Panc1 (cell line): ENCODE measurements at regions not wholly inside any gene's neighbourhood (a gene's known extent, or its start where the extent isn't known, plus 50 kb on each side); places are given as distances from the start of the nearest gene placed in this dataset.

Source experiments
- ATAC-seq: fragments of 200-7000 bp; cut with Tn5 transposase; 2 replicates; pipeline ENCODE4 v1.9.1; 2020; ENCODE audit warnings: mild to moderate bottlenecking, moderate library complexity
- BruUV-seq: library from RNA; stranded (reverse); fragments of 400-500 nt; replicated peaks from 2 replicates; lab custom pipeline; 2021; lab: Mats Ljungman, UMichigan
- CTCF ChIA-PET: fragments of 300-600 bp; sonication (Branson Sonifier 250); formaldehyde crosslinking; loops from one replicate; lab custom pipeline; 2022; ENCODE audit warnings: antibody characterized with exemption; lab: Charles Lee
- POLR2A ChIA-PET: fragments of 300-600 bp; sonication (Branson Sonifier 250); formaldehyde crosslinking; loops from one replicate; lab custom pipeline; 2022; ENCODE audit warnings: antibody characterized with exemption; lab: Charles Lee
- DNase-seq: peaks from one replicate; pipeline ENCODE4 v3.0.0-alpha.2; 2010; ENCODE audit warnings: low read depth, low spot score
- H3K27ac ChIP-seq: 2 replicates; pipeline ENCODE4 v1.5.1; 2011; ENCODE audit warnings: mild to moderate bottlenecking, low read length, inconsistent platforms
- H3K27me3 ChIP-seq: fragments of 200-500 bp; sonication (Bioruptor generic); 2 replicates; pipeline ENCODE4 v1.6.0; 2014; ENCODE audit warnings: low read length, inconsistent platforms; ENCODE audit not compliant: control insufficient read depth, insufficient read depth
- H3K36me3 ChIP-seq: fragments of 200-500 bp; sonication (Bioruptor generic); 2 replicates; pipeline ENCODE4 v1.5.1; 2014; ENCODE audit warnings: inconsistent platforms, mild to moderate bottlenecking, low read length, moderate library complexity; ENCODE audit not compliant: control insufficient read depth, insufficient read depth
- H3K4me1 ChIP-seq: 2 replicates; pipeline ENCODE4 v1.5.1; 2011; ENCODE audit warnings: inconsistent platforms, mild to moderate bottlenecking, low read length, moderate library complexity; ENCODE audit not compliant: control insufficient read depth, insufficient read depth
- H3K4me3 ChIP-seq, 2 experiments: 2 replicates each; pipeline ENCODE4 v1.5.1; 2011 to 2012; ENCODE audit warnings: low read depth in 2 of 2, low read length in 2 of 2, mild to moderate bottlenecking in 2 of 2, inconsistent platforms in 1 of 2, moderate library complexity in 1 of 2
- H3K9me3 ChIP-seq: fragments of 200-500 bp; sonication (Bioruptor generic); 2 replicates; pipeline ENCODE4 v1.5.1; 2014; ENCODE audit warnings: low read depth, mild to moderate bottlenecking, inconsistent platforms, low read length, moderate library complexity; ENCODE audit not compliant: control insufficient read depth, insufficient read depth
- POLR2AphosphoS5 ChIP-seq: IDR thresholded peaks from 2 replicates; pipeline ENCODE4 v1.6.1; 2012; ENCODE audit warnings: mild to moderate bottlenecking, low read depth, low read length, moderate library complexity
- SIN3A ChIP-seq: IDR thresholded peaks from 2 replicates; pipeline ENCODE4 v1.6.1; 2012; ENCODE audit warnings: low read depth, mild to moderate bottlenecking, low read length, moderate library complexity, borderline replicate concordance; ENCODE audit not compliant: insufficient read depth
- TCF7L2 ChIP-seq: IDR thresholded peaks from 2 replicates; pipeline ENCODE4 v1.6.1; 2011; ENCODE audit warnings: mild to moderate bottlenecking, low read depth, low read length, inconsistent platforms
- in situ Hi-C: cut with HindIII; loops from 2 replicates; pipeline ENCODE4 v1.10.0; 2016; ENCODE audit warnings: low sequenced_read_pairs, low pct_unique_long_range_greater_than_20kb
- intact Hi-C: fragments of 100-400 bp; cut with micrococcal nuclease; formaldehyde crosslinking; loops from one replicate; pipeline ENCODE4 v1.10.0; 2022; ENCODE audit not compliant: unreplicated experiment
- TF ChIP-seq, protein P1 (sequence below): fragments of 450-650 bp; IDR thresholded peaks from 2 replicates; pipeline ENCODE4 v1.5.1; 2017; ENCODE audit warnings: mild to moderate bottlenecking
- TF ChIP-seq, protein P2 (sequence below), 2 experiments: IDR thresholded peaks; 2 replicates each; pipeline ENCODE4 v1.6.1; 2011 to 2012; ENCODE audit warnings: low read depth in 2 of 2, control low read depth in 1 of 2, low read length in 1 of 2, mild to moderate bottlenecking in 1 of 2, moderate library complexity in 1 of 2; ENCODE audit not compliant: insufficient read depth in 1 of 2

DNA sequence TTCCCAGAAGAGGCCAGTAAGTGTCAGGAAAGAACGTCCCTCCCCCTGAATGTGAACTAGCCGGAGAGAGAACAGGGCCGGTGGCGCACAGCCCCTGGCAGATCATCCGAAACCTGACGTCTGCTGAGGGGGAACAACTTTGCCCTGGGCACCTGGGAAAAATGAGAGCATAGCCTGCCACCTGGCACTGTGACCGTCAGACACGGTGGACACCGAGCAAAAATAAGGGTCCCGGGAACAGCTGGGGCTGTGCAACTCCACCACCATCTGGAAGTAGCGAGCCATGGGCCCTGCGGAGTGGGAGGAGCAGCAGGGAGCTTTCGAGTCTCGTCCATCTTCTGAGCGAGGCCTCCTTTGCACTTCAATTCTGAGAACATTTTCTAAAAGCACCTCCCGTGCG is 110.8 kb downstream of the EDN3 start:
- in situ Hi-C loops = no loop called here
- intact Hi-C loops = no loop called here
- DNase-seq (no peak), ATAC-seq (no peak)
- no TSS peak for BruUV-seq
- peaks cover 7% of the 10 kb centered on the region for H3K27me3 ChIP-seq
- H3K4me1 ChIP-seq = no peaks in the 10 kb centered on the region
- no peak overlapping the region for H3K4me3 ChIP-seq
- no peaks in the 10 kb centered on the region for H3K36me3 ChIP-seq
- ChIA-PET CTCF (no interaction called here), POLR2A (no interaction called here)
- no peaks in the 10 kb centered on the region for H3K9me3 ChIP-seq
- TF ChIP-seq TCF7L2 = no peak
- TF ChIP-seq, protein P1, sequence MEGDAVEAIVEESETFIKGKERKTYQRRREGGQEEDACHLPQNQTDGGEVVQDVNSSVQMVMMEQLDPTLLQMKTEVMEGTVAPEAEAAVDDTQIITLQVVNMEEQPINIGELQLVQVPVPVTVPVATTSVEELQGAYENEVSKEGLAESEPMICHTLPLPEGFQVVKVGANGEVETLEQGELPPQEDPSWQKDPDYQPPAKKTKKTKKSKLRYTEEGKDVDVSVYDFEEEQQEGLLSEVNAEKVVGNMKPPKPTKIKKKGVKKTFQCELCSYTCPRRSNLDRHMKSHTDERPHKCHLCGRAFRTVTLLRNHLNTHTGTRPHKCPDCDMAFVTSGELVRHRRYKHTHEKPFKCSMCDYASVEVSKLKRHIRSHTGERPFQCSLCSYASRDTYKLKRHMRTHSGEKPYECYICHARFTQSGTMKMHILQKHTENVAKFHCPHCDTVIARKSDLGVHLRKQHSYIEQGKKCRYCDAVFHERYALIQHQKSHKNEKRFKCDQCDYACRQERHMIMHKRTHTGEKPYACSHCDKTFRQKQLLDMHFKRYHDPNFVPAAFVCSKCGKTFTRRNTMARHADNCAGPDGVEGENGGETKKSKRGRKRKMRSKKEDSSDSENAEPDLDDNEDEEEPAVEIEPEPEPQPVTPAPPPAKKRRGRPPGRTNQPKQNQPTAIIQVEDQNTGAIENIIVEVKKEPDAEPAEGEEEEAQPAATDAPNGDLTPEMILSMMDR = no peak
- no peak for TF ChIP-seq POLR2AphosphoS5
- no peak for TF ChIP-seq SIN3A
- TF ChIP-seq, protein P2, sequence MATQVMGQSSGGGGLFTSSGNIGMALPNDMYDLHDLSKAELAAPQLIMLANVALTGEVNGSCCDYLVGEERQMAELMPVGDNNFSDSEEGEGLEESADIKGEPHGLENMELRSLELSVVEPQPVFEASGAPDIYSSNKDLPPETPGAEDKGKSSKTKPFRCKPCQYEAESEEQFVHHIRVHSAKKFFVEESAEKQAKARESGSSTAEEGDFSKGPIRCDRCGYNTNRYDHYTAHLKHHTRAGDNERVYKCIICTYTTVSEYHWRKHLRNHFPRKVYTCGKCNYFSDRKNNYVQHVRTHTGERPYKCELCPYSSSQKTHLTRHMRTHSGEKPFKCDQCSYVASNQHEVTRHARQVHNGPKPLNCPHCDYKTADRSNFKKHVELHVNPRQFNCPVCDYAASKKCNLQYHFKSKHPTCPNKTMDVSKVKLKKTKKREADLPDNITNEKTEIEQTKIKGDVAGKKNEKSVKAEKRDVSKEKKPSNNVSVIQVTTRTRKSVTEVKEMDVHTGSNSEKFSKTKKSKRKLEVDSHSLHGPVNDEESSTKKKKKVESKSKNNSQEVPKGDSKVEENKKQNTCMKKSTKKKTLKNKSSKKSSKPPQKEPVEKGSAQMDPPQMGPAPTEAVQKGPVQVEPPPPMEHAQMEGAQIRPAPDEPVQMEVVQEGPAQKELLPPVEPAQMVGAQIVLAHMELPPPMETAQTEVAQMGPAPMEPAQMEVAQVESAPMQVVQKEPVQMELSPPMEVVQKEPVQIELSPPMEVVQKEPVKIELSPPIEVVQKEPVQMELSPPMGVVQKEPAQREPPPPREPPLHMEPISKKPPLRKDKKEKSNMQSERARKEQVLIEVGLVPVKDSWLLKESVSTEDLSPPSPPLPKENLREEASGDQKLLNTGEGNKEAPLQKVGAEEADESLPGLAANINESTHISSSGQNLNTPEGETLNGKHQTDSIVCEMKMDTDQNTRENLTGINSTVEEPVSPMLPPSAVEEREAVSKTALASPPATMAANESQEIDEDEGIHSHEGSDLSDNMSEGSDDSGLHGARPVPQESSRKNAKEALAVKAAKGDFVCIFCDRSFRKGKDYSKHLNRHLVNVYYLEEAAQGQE (IDR thresholded peaks at IDR 0.05; ENCODE audit: insufficient read depth in 1 of 2, low read depth in 2 of 2, low read length in 1 of 2) = no peak
- no peak overlapping the region for H3K27ac ChIP-seq

DNA sequence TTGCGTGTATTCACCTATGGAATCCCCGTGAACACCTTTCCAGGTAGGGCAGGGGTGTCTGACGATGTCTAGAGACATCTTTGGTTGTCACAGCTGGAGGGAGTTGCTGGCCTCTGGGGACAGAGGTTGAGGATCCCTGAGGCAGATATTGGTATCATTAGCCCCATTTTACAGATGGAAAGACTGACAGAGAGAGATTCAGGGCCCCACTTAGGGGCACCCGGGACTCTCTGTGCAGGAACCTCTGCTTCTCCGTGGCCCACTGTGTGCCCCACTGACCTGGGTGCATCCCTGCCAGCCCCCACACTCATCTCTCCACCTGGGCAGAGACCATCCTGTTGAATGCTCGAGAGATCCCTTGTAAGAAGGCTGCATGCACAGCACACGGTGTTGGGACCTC is 111.2 kb downstream of the EDN3 start:
- peaks cover 2% of the 10 kb centered on the region; the same call in 1 of the 2 replicates for H3K27me3 ChIP-seq
- in situ Hi-C loops (no loop called here), intact Hi-C loops (no loop called here)
- ChIA-PET CTCF (no interaction called here), POLR2A (no interaction called here)
- no peaks in the 10 kb centered on the region for H3K36me3 ChIP-seq
- BruUV-seq = no TSS peak
- TF ChIP-seq, protein P2 (IDR thresholded peaks at IDR 0.05; ENCODE audit: insufficient read depth in 1 of 2, low read depth in 2 of 2, low read length in 1 of 2) = no peak
- TF ChIP-seq, protein P1 = no peak
- TF ChIP-seq SIN3A (no peak), POLR2AphosphoS5 (no peak), TCF7L2 (no peak)
- no peaks in the 10 kb centered on the region for H3K4me1 ChIP-seq
- ATAC-seq = no peak
- no peak overlapping the region for H3K27ac ChIP-seq
- DNase-seq = no peak
- H3K9me3 ChIP-seq = no peaks in the 10 kb centered on the region
- no peak overlapping the region for H3K4me3 ChIP-seq
